Endodermal cell (in vitro differentiated cells): ENCODE measurements at regions not wholly inside any gene's neighbourhood (a gene's known extent, or its start where the extent isn't known, plus 50 kb on each side); places are given as distances from the start of the nearest gene placed in this dataset.

Source experiments
- DNase-seq: peaks from one replicate; pipeline ENCODE4 v3.0.0-alpha.2; 2017
- H3K27ac ChIP-seq: 2 replicates; pipeline ENCODE4 v1.5.1; 2013; ENCODE audit warnings: mild to moderate bottlenecking, low read depth, low read length, moderate library complexity
- H3K27me3 ChIP-seq: 2 replicates; pipeline ENCODE4 v1.6.1; 2013; ENCODE audit warnings: mild to moderate bottlenecking, low read length, moderate library complexity; ENCODE audit not compliant: insufficient read depth, control insufficient read depth, poor library complexity, severe bottlenecking
- H3K36me3 ChIP-seq: 2 replicates; pipeline ENCODE4 v1.7.0; 2013; ENCODE audit warnings: mild to moderate bottlenecking, low read length, moderate library complexity; ENCODE audit not compliant: control insufficient read depth, insufficient read depth
- H3K4me1 ChIP-seq: one replicate; pipeline ENCODE4 v1.7.0; 2013; ENCODE audit warnings: low read length; ENCODE audit not compliant: control insufficient read depth, insufficient read depth
- H3K4me3 ChIP-seq: 2 replicates; pipeline ENCODE4 v1.5.1; 2013; ENCODE audit warnings: mild to moderate bottlenecking, low read length, moderate library complexity
- H3K9ac ChIP-seq: 2 replicates; pipeline ENCODE4 v1.6.1; 2013; ENCODE audit warnings: mild to moderate bottlenecking, low read length, moderate library complexity; ENCODE audit not compliant: poor library complexity, severe bottlenecking; ENCODE audit errors: extremely low read depth
- H3K9me3 ChIP-seq: 2 replicates; pipeline ENCODE4 v1.6.1; 2013; ENCODE audit warnings: mild to moderate bottlenecking, low read length, moderate library complexity; ENCODE audit not compliant: control insufficient read depth
- H3K27ac Mint-ChIP-seq: 2 replicates; pipeline ENCODE4 v1.8.0; 2020; ENCODE audit warnings: mixed read lengths
- H3K27me3 Mint-ChIP-seq: 2 replicates; pipeline ENCODE4 v1.8.0; 2021; ENCODE audit warnings: mild to moderate bottlenecking, mixed read lengths; ENCODE audit not compliant: insufficient read depth
- H3K36me3 Mint-ChIP-seq: 2 replicates; pipeline ENCODE4 v1.8.0; 2020; ENCODE audit warnings: low read depth, mixed read lengths
- H3K4me1 Mint-ChIP-seq: 2 replicates; pipeline ENCODE4 v1.8.0; 2020; ENCODE audit warnings: mixed read lengths
- H3K4me3 Mint-ChIP-seq: 2 replicates; pipeline ENCODE4 v1.8.0; 2020; ENCODE audit warnings: mild to moderate bottlenecking, moderate library complexity, mixed read lengths
- H3K9me3 Mint-ChIP-seq: 2 replicates; pipeline ENCODE4 v1.8.0; 2020; ENCODE audit warnings: mild to moderate bottlenecking, mixed read lengths
- WGBS, 2 experiments: methylation state at CpG; one replicate each; pipeline versions ENCODE4 v1.1.5 to v1.1.7; 2013; ENCODE audit warnings: missing lambda C conversion rate in 2 of 2, mixed read lengths in 1 of 2; ENCODE audit not compliant: insufficient coverage in 1 of 2, insufficient read length in 1 of 2; 5-methylcytosine and 5-hydroxymethylcytosine counted together
- TF ChIP-seq, protein P1 (sequence below): fragments of 200-600 bp; sonication (generic); conservative IDR thresholded peaks from 2 replicates; pipeline ENCODE4 v1.5.0; 2021; ENCODE audit warnings: antibody characterized with exemption, mild to moderate bottlenecking

GRCh38 chr2:56108806-56109205 is 75.0 kb upstream of the CCDC85A start:
- Mint-ChIP-seq H3K27me3 (no peaks in the 10 kb centered on the region), H3K4me1 (no peaks in the 10 kb centered on the region), H3K27ac (no peak overlapping the region), H3K36me3 (no peaks in the 10 kb centered on the region), H3K9me3 (no peaks in the 10 kb centered on the region), H3K4me3 (no peak overlapping the region)
- Histone ChIP-seq H3K4me3 (no peak overlapping the region), H3K27me3 (no peaks in the 10 kb centered on the region), H3K4me1 (no peaks in the 10 kb centered on the region), H3K9me3 (no peaks in the 10 kb centered on the region), H3K36me3 (no peaks in the 10 kb centered on the region), H3K9ac (no peak overlapping the region), H3K27ac (no peak overlapping the region)
- TF ChIP-seq, protein P1, sequence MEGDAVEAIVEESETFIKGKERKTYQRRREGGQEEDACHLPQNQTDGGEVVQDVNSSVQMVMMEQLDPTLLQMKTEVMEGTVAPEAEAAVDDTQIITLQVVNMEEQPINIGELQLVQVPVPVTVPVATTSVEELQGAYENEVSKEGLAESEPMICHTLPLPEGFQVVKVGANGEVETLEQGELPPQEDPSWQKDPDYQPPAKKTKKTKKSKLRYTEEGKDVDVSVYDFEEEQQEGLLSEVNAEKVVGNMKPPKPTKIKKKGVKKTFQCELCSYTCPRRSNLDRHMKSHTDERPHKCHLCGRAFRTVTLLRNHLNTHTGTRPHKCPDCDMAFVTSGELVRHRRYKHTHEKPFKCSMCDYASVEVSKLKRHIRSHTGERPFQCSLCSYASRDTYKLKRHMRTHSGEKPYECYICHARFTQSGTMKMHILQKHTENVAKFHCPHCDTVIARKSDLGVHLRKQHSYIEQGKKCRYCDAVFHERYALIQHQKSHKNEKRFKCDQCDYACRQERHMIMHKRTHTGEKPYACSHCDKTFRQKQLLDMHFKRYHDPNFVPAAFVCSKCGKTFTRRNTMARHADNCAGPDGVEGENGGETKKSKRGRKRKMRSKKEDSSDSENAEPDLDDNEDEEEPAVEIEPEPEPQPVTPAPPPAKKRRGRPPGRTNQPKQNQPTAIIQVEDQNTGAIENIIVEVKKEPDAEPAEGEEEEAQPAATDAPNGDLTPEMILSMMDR, result peak; percentile 66
- WGBS, 2 experiments, result 79 to 94% methylated on average over 2 of the region's 2 CpGs
- DNase-seq, result peak; percentile 61

DNA sequence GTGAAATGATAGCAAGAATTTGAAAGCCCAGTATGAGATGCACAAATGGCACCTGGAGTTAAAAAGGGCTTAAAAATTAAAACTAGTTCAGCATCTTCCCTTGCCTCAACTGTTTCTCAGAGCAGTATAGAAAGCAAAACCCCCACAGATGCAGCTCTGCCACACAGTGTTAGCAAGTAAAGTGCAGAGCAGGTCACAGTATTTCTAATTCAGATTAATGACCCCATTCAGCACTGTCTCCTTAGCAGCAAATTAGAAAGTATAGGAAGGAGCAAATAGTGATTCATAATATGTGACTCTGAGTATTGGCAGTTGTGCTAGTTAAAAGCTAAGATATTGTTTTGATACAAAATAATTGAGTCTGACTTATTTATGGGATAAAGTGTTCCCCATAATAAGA is 73.8 kb upstream of the CCDC85A start:
- Histone ChIP-seq H3K36me3 (no peaks in the 10 kb centered on the region), H3K4me1 (no peaks in the 10 kb centered on the region), H3K9ac (no peak overlapping the region), H3K4me3 (no peak overlapping the region), H3K27me3 (no peaks in the 10 kb centered on the region), H3K27ac (no peak overlapping the region), H3K9me3 (no peaks in the 10 kb centered on the region)
- Mint-ChIP-seq H3K36me3 (no peaks in the 10 kb centered on the region), H3K4me3 (no peak overlapping the region), H3K27ac (no peak overlapping the region), H3K4me1 (no peaks in the 10 kb centered on the region), H3K27me3 (no peaks in the 10 kb centered on the region), H3K9me3 (no peaks in the 10 kb centered on the region)
- no peak for DNase-seq
- TF ChIP-seq, protein P1, result no peak

GRCh38 chr2:56113382-56113975 is 70.3 kb upstream of the CCDC85A start:
- H3K9me3 ChIP-seq, result no peaks in the 10 kb centered on the region
- Mint-ChIP-seq H3K27ac (no peak overlapping the region), H3K9me3 (no peaks in the 10 kb centered on the region), H3K36me3 (no peaks in the 10 kb centered on the region), H3K4me1 (peaks cover 3% of the 10 kb centered on the region), H3K27me3 (no peaks in the 10 kb centered on the region), H3K4me3 (no peak overlapping the region)
- H3K36me3 ChIP-seq, result no peaks in the 10 kb centered on the region
- no peaks in the 10 kb centered on the region for H3K4me1 ChIP-seq
- H3K27me3 ChIP-seq, result no peaks in the 10 kb centered on the region
- TF ChIP-seq, protein P1, result no peak
- 33 to 76% methylated on average over 3 to 4 of the region's 4 CpGs for WGBS, 2 experiments
- H3K9ac ChIP-seq, result no peak overlapping the region
- H3K4me3 ChIP-seq, result no peak overlapping the region
- peak overlapping the region; percentile 69 for H3K27ac ChIP-seq
- DNase-seq, result no peak
